HG03460 (cell line): ENCODE measurements at regions not wholly inside any gene's neighbourhood (a gene's known extent, or its start where the extent isn't known, plus 50 kb on each side); places are given as distances from the start of the nearest gene placed in this dataset.
"Not testable (repeated sequence)": the region's sequence is repeated elsewhere in the genome, so short reads cannot be mapped to it uniquely, and the experiment has no call there.

ENCODE experiments used
- ATAC-seq: cut with Tn5 transposase; IDR thresholded peaks from one replicate; pipeline ENCODE4 v1.9.1; 2021; ENCODE audit not compliant: unreplicated experiment

DNA sequence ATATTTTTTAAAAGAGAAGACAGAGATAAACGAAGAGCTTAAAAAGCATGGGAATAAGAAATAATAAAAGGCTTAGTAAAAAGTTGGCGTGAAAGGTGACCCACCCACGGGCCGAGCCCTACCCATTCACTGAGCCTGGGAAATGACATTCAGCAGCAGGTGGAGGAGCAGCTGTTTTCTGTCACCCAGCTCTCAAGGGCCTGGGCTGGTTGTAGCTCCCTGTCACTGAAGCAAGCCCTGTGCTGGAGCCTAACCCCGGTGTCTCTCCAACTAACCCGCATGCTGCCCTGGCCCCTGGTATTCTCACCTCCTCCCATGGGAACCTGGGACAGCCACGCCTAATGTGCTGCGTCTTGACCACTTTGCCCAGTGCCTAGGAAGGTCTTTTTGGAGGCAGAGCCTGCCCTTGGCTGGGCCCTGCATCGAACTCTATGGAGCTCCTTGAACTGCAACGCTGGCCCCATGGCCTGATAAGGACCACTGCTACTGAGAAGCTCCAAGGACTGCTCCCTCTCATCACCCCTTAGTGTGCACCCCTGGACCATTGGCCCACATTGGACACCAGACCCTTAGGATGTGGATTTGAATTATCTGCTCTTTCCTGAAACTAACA, 68.8 kb upstream of the IYD start:
- ATAC-seq, result no peak

GRCh38 chr6:150301846-150302519, 66.8 kb upstream of the IYD start:
- peak; percentile 86 for ATAC-seq

- no peak for ATAC-seq
Measured at GRCh38 chr6:150302520-150303176, 66.2 kb upstream of the IYD start.

GRCh38 chr6:150303256-150303655, 65.6 kb upstream of the IYD start:
- no peak for ATAC-seq

- ATAC-seq, result no peak
Measured at GRCh38 chr6:150304429-150304828, 64.4 kb upstream of the IYD start.

DNA sequence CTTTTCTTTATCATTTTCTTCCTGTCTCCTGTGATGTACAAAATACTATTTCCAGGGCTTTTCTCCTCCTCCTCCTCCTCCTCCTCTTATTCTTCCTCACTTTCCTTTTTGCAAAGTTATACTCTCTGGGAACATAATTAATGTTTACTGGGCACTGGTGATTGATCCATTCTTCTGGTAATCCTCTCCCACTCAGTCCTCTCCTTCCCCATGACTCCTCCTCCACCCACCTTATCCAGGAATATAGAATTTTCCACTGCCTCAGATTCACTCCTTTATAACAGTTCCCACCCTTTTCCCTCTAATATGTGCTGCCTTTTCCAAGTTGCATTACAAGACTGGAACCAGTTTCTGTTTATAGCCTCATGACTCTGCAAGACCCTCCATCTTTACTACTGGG, 62.5 kb upstream of the IYD start:
- no peak for ATAC-seq

DNA sequence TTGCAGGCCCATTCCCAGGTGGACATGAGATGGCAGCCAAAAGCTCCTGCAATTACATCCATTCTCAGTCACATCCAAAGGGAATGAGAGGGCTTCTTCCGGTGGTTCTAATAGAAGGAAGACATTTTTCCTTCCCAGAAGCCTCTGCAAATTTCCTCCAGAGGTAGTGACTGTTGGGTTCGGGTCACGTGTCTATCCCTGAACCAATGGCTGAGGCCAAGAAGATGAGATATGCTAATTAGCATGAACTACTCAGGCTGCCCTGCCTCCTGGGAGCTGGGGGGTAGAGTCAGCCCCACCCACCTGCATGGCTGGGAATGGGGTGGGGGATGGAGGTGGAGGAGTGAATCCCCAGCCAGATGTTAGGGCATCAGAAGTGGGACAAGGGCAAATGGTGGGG, 61.3 kb upstream of the IYD start:
- ATAC-seq, result no peak

- ATAC-seq, result no peak
Measured at GRCh38 chr6:150308812-150309645, 59.8 kb upstream of the IYD start.

DNA sequence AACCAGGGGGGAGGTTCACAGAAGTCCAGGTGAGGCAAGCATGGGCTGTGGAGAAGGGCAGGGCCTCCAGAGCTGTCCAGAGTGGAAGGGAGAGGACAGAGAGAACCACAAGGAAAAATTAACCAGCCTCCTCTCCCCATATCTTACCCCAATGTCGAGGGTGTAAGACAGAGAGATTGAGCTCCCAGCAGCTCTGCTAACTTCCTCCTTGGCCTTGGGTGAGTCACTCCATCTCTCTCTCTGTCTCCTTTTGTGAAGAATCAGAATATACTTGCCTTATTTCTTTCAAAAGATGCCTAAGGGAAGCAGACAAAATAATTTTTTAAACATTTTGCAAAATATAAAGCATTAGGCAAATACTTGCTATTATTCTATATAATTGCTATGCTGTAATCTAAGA, 58.3 kb upstream of the IYD start:
- no peak for ATAC-seq

DNA sequence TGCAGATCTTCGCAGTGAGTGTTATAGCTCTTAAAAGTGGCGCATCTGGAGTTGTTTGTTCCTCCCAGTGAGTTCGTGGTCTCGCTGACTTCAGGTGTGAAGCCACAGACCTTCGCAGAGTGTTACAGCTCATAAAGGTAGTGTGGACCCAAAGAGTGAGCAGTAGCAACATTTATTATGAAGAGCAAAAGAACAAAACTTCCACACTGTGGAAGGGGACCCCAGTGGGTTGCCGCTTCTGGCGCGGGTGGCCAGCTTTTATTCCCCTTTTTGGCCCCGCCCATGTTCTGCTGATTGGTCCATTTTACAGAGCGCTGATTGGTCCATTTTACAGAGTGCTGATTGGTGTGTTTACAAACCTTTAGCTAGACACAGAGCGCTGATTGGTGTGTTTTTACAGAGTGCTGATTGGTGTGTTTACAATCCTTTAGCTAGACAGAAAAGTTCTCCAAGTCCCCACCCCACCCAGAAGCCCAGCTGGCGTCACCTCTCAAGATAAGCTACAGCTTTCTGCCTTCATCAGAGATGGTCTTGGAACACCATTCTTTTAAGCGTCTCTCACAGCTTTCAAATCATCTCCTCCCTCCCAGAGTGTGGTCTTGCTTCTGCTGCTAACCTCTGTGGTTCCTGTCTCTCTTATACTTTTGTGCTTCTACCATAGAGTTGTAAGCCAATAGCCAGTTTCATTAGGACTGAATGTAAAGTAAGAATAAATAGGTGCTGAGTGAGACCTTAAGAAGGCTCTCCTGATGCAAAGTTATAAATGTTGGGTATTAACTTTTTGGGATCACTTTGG, 57.5 kb upstream of the IYD start:
- ATAC-seq, result not testable (repeated sequence)

GRCh38 chr6:150312395-150312794, 56.4 kb upstream of the IYD start:
- ATAC-seq, result no peak

DNA sequence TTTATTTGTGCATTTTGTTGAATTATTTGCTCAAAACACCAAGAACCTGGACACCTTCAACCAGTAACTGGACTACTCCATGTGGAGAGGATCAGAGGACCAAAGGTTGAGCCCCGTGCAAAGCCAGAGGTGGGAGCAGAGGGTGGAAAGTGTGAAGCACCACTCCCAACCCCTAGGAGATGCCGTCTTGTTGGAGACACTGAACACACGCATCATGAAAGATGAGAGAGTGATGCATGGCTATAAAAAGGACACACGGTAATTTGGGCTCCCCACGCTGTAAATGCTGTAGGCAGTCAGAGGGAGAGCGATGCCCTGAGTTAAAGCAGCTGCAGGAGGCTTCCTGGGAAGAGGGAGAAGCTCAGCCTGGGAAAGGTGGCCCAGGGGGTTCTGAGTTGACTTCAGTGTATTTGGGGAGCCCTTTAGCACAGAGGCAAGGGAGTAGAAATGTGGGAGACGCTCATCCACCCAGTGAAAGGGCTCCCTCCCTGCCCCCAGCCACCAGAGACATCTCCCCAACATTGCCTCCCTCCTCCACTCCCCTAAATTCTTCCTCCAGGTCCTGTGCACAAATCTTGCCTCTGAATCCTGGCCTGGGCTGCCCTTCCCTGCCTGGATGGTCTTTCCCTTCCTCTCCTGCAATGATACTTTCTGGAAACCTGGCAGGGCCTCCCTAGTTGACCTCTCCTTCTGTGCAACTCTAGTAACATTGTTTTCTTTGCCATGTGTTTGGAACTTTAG, 55.8 kb upstream of the IYD start:
- no peak for ATAC-seq

DNA sequence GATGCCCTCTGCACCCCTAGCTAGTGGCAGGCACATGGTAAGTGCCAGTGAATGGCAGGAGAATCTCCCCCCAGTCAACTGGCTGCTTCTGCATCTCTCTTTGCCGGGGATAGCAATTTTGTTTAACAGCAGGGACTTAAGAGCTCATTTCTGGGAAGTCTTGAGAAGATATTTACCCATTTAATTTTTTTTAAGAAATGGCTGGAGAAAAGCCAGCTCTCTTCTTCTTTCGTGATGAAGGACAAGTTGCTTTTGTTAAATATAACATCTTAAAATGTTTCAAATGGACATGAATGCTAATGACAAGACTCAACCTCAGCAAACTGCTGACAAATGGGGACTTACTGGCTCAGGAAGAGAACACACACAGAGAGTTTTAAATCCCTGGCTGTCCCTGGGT, 55.0 kb upstream of the IYD start:
- no peak for ATAC-seq

GRCh38 chr6:150314230-150315188, 54.3 kb upstream of the IYD start:
- no peak for ATAC-seq

DNA sequence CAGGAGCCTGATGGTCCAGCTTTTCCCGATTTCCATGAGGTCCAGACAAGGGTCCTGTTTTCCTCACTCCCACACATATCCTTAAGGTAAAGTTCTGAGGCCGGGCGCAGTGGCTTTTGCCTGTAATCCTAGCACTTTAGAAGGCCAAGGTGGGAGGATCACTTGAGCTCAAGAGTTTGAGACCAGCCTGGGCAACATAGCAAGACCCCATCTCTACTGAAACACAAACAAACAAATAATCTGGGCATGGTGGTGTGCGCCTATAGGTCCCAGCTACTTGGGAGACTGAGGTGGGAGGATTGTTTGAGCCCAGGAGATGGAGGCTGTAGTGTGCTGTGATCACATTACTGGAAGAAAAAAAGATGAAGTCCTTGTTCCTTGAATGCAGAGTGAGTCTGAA, 53.2 kb upstream of the IYD start:
- ATAC-seq, result no peak

DNA sequence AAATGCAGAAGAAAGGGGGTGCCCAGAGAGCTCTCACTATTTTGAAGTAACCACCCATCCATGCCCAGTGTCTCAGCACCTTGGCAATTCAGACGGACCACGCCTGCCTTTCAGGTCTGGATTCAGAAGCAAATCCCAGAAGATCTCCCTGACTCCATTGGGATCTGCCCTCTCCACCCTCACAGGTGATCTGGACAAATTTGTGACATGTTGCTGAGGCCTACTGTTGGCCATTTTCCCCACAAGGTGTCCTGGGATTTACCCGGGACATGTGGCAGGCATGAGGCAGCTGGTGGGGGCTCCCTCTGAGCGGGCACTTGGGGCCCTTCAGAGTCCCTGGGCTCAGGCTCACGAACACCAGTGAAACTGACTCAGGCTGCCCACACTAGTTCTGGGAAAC, 51.9 kb upstream of the IYD start:
- no peak for ATAC-seq
